GM21528 (cell line): ENCODE measurements at regions not wholly inside any gene's neighbourhood (a gene's known extent, or its start where the extent isn't known, plus 50 kb on each side); places are given as distances from the start of the nearest gene placed in this dataset.
"Not testable (repeated sequence)": the region's sequence is repeated elsewhere in the genome, so short reads cannot be mapped to it uniquely, and the experiment has no call there.

Experiments used
- ATAC-seq: cut with Tn5 transposase; IDR thresholded peaks from one replicate; pipeline ENCODE4 v1.9.1; 2021; ENCODE audit warnings: mild to moderate bottlenecking, moderate library complexity; ENCODE audit not compliant: unreplicated experiment, low FRiP score

DNA sequence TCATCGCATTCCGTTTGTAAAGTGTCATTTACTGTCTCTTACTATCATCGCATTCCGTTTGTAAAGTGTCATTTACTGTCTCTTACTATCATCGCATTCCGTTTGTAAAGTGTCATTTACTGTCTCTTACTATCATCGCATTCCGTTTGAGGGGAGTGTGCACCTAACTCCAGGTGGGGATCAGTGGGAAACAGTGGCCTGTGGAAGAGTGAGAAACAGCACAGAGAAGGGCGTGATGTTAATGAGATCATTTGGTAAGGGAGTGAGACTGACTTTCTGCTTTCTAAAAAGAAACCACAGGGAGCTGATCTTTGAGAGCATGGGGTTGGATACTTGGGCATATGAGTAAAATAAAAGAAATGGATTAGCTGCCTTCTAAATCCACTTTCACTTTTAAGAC, 77.5 kb upstream of the ZPLD1 start:
- ATAC-seq = not testable (repeated sequence)

DNA sequence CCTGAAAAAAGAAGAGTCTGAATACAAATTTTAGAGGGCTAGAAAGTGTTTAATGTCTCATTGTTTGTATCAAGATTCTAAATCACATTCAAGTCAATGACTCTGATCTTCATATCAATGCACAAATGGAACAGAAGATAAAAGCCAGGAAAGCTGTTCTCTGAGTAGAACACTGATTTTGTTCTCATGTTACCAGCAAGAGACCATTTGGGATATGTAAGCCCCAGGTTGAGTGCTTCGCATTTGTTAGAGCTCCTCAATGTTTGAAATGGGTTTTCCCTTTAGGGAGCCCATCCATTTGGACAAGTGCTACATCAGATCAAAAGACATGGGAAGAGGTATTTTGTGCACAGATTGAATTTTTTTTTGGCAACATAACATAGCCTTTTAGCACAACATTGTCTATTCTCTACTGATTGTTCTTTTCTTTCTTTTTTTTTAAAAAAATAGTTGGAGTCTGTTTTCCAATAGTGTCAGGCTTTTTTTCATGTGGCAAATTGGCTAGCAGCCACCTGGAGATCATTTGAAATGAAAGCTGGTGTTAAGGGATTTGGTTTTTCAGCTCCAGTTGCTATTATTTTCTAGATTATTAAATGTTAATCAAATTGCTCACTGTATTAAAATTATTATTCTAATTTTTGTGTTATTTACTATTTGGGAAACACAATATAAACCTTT, 74.5 kb upstream of the ZPLD1 start:
- ATAC-seq = no peak

- ATAC-seq = no peak
Measured at GRCh38 chr3:102361101-102361500, 73.7 kb upstream of the ZPLD1 start.

DNA sequence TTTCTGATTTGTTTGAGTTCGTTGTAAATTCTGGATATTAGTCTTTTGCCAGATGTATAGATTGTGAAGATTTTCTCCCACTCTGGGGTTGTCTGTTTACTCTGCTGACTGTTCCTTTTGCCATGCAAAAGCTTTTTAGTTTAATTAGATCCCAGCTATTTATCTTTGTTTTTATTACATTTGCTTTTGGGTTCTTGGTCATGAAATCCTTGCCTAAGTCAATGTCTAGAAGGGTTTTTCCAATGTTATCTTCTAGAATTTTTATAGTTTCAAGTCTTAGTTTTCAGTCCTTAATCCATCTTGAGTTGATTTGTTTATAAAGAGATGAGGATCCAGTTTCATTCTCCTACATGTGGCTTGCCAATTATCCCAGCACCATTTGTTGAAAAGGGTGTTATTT, 68.7 kb upstream of the ZPLD1 start:
- not testable (repeated sequence) for ATAC-seq

GRCh38 chr3:102374863-102375634, 59.8 kb upstream of the ZPLD1 start:
- no peak for ATAC-seq

DNA sequence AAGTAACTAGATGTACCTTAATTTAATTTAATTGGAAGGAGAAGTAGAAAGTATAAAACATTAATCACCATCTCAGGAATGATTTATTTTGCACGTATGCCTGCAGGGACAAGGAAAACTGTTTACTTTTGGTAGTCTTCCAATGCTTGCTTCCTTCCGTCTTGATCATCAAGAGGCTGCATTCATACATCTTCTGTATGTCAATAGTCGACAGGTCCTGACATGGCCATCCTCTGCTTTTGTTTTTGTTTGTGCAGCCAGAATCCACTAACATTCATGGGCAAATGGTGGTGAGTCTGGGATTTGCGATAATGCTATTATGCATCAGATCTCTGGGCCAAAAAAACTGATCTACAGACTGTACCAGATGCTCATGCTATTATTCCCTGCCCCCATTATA, 56.6 kb upstream of the ZPLD1 start:
- ATAC-seq = no peak

- not testable (repeated sequence) for ATAC-seq
Measured at GRCh38 chr3:102382201-102382600, 52.6 kb upstream of the ZPLD1 start.
